GM12874 (cell line): ENCODE measurements at regions not wholly inside any gene's neighbourhood (a gene's known extent, or its start where the extent isn't known, plus 50 kb on each side); places are given as distances from the start of the nearest gene placed in this dataset.

Source experiments
- CTCF ChIP-seq: IDR thresholded peaks from 2 replicates; pipeline ENCODE4 v1.5.1; 2011; ENCODE audit warnings: low read depth, mild to moderate bottlenecking, control low read depth, low read length, moderate library complexity; ENCODE audit not compliant: insufficient read depth

DNA sequence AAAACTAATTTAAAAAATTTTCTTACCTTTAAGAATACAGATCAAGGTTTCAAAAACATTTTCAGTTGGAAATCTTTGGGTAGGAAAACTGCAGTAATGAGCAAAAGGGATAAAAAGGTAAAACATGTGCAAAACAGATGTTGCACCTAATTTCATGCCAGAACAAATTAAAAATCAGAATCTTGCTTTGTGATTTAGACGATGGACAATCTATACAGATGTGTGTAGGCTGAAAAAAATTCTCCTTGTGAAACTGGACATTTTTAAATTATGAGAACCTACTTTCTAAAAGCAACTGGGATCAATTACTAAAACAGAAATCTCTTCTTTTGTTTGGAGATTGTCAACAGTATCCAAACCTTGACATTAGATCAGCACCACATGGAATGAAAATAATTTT is 183.2 kb upstream of the ITGA4 start:
- TF ChIP-seq CTCF: no peak

DNA sequence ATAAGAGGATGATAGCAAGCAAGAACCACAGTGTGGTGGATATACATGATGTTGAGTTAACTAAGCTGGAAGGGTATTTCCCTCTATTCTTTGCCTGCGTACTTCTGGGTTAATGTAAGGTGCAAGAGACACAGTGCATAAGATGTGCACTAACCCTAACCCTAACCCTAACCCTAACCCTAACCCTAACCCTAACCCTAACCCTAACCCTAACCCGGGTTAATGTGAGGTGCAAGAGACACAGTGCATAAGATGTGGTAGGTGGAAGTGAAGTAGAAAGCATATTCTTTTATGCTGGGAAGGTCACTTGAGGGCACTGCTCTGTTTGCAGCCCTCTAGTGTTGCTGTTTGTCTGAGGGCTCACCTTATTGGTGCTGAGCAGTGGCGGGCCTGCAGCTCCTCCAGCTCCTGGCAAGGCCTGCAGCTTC is 181.5 kb upstream of the ITGA4 start:
- no peak for TF ChIP-seq CTCF

- TF ChIP-seq CTCF: no peak
These were observed 175.9 kb upstream of the ITGA4 start for GRCh38 chr2:181281206-181281832.

GRCh38 chr2:181285116-181285515 is 172.1 kb upstream of the ITGA4 start:
- no peak for TF ChIP-seq CTCF

DNA sequence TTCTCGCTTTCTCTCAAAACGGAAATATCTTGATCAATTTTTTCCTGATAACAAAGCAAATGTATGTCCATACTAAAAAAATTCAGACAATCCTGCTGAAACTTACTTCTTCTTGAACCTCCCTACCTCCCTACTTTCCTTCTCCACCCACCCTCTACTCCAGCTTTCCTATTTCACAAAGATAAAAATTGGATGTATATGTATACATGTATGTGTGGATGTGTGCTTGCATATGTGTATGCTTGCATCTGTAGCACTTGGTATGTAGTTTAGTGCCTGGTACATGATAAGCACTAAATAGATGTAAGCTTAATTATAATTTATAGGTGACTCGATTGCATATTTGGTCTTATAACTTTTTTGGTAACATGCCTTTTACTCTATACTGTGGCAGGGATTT is 167.5 kb upstream of the ITGA4 start:
- no peak for TF ChIP-seq CTCF

DNA sequence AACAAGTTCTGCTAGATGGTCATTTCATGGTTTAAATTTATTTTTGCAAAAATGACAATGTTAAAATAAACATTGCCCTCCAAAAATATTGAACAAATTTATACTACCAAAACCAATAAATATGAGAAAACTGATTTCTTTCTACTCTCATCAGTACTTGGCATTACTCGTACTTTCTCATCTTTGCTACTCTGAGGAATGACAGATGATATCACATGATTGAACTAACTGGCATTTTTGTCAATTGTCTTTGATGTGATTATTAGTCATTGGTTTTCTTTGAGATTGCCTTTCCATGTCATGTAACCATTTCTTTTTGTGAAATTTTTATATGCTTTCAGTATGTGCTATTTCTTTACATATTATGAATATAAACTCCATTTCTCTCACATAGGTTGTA is 167.0 kb upstream of the ITGA4 start:
- TF ChIP-seq CTCF: no peak

DNA sequence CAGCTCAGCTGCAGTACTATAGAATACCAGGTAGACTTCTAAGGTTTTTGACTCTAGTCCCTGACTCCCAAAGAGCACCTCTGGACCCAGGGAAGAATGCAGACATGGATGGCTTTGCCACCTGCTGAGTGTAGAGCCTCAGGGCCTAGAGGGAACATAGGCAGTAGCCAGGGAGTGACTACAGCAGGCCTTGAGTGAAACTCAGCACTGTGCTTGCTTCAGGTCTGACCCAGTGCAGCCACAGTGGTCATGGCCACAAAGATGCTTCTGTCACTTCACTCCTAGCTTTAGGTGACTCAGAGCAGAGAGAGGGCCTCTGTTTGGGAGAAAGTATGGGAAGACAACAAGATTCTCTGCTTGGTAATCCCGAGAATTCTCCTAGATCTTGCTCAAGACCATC is 162.2 kb upstream of the ITGA4 start:
- TF ChIP-seq CTCF: no peak
